Endothelial cell of umbilical vein (primary cell): ENCODE measurements at regions not wholly inside any gene's neighbourhood (a gene's known extent, or its start where the extent isn't known, plus 50 kb on each side); places are given as distances from the start of the nearest gene placed in this dataset.

Experiments
- BruUV-seq: library from RNA; stranded (reverse); fragments of 400-500 nt; replicated peaks from 2 replicates; lab custom pipeline; 2021; lab: Mats Ljungman, UMichigan
- CTCF ChIA-PET: fragments of 300-600, 350-600 bp; sonication (Branson Sonifier 250); formaldehyde crosslinking; loops from one replicate; lab custom pipeline; 2021; ENCODE audit warnings: antibody characterized with exemption, inconsistent platforms; lab: Charles Lee
- POLR2A ChIA-PET: fragments of 300-600, 350-600 bp; sonication (Branson Sonifier 250); formaldehyde crosslinking; loops from one replicate; lab custom pipeline; 2021; ENCODE audit warnings: antibody characterized with exemption, inconsistent platforms; lab: Charles Lee
- DNase-seq: peaks from one replicate; pipeline ENCODE4 v3.0.0-alpha.2; 2011; ENCODE audit warnings: low read depth, low spot score
- FAIRE-seq: peaks from 2 replicates; lab custom pipeline; 2011; peaks lifted over from hg19 to GRCh38; lab: Jason Lieb, UNC
- H2AFZ ChIP-seq: 2 replicates; pipeline ENCODE4 v1.6.0; 2012; ENCODE audit warnings: low read depth, low read length, control low read depth, inconsistent platforms
- H3K27ac ChIP-seq: 2 replicates; pipeline ENCODE4 v1.5.1; 2011; ENCODE audit warnings: low read depth, mild to moderate bottlenecking, control low read depth, low read length, moderate library complexity; ENCODE audit not compliant: insufficient read depth
- H3K27me3 ChIP-seq, 2 experiments: 2 replicates each; pipeline versions ENCODE4 v1.6.0 to v1.6.1; 2011; ENCODE audit warnings: low read length in 2 of 2, mixed read lengths in 1 of 2; ENCODE audit not compliant: control insufficient read depth in 2 of 2, insufficient read depth in 2 of 2
- H3K36me3 ChIP-seq, 2 experiments: 2 replicates in 1 of 2; 3 replicates in 1 of 2; pipeline ENCODE4 v1.5.1; 2011; ENCODE audit warnings: low read length in 2 of 2, mild to moderate bottlenecking in 1 of 2, moderate library complexity in 1 of 2; ENCODE audit not compliant: control insufficient read depth in 2 of 2, insufficient read depth in 2 of 2; ENCODE audit errors: extremely low read depth in 1 of 2
- H3K4me1 ChIP-seq: 3 replicates; pipeline ENCODE4 v1.5.1; 2011; ENCODE audit warnings: mild to moderate bottlenecking, low read length; ENCODE audit not compliant: control insufficient read depth, insufficient read depth; ENCODE audit errors: extremely low read depth
- H3K4me2 ChIP-seq: 2 replicates; pipeline ENCODE4 v1.6.1; 2011; ENCODE audit warnings: low read length, control low read depth, mixed read lengths; ENCODE audit not compliant: insufficient read depth
- H3K4me3 ChIP-seq, 3 experiments: fragments of 200-600 bp in 1 of 3; sonication (generic), shearing (Covaris generic) in 1 of 3; replicated peaks in 1 of 3; 2 replicates each; pipeline ENCODE4 v1.5.1; 2011 to 2016; ENCODE audit warnings: control low read depth in 3 of 3, low read length in 3 of 3, mild to moderate bottlenecking in 2 of 3, inconsistent platforms in 1 of 3, low read depth in 1 of 3, moderate library complexity in 1 of 3; ENCODE audit not compliant: insufficient read depth in 1 of 3
- H3K79me2 ChIP-seq: 2 replicates; pipeline ENCODE4 v1.6.0; 2012; ENCODE audit warnings: low read length, inconsistent platforms; ENCODE audit not compliant: control insufficient read depth, insufficient read depth
- H3K9ac ChIP-seq: replicated peaks from 2 replicates; pipeline ENCODE3; 2011; ENCODE audit warnings: low read length, control low read depth; ENCODE audit not compliant: insufficient read depth; ENCODE audit errors: extremely low read depth
- H3K9me1 ChIP-seq: replicated peaks from 3 replicates; pipeline ENCODE4 v1.6.0; 2011; ENCODE audit warnings: mild to moderate bottlenecking, low read length; ENCODE audit not compliant: control insufficient read depth, insufficient read depth; ENCODE audit errors: extremely low read depth
- H3K9me3 ChIP-seq: replicated peaks from 2 replicates; pipeline ENCODE4 v1.5.1; 2012; ENCODE audit warnings: low read length, inconsistent platforms; ENCODE audit not compliant: control insufficient read depth, insufficient read depth
- H4K20me1 ChIP-seq: replicated peaks from 2 replicates; pipeline ENCODE3; 2011; ENCODE audit warnings: mild to moderate bottlenecking, low read length; ENCODE audit not compliant: control insufficient read depth, insufficient read depth; ENCODE audit errors: extremely low read depth
- CTCF ChIP-seq, 2 donors: IDR thresholded peaks; 1 replicate in 1 of 2; 2 replicates in 1 of 2; pipeline ENCODE4 v1.5.1; 2011; ENCODE audit warnings: low read length in 2 of 2, mild to moderate bottlenecking in 2 of 2, moderate library complexity in 2 of 2, control low read depth in 1 of 2, inconsistent platforms in 1 of 2, low read depth in 1 of 2; ENCODE audit not compliant: insufficient read depth in 1 of 2; ENCODE audit errors: extremely low read depth in 1 of 2
- EZH2 ChIP-seq: IDR thresholded peaks from 2 replicates; pipeline ENCODE4 v1.6.1; 2012; ENCODE audit warnings: borderline replicate concordance, low read depth, mild to moderate bottlenecking, moderate library complexity, low read length, inconsistent platforms; ENCODE audit not compliant: severe bottlenecking
- FOS ChIP-seq: IDR thresholded peaks from 2 replicates; pipeline ENCODE4 v1.6.1; 2011; ENCODE audit warnings: mild to moderate bottlenecking, low read length, moderate library complexity, borderline replicate concordance; ENCODE audit not compliant: insufficient read depth
- GATA2 ChIP-seq: IDR thresholded peaks from 2 replicates; pipeline ENCODE4 v1.7.0; 2011; ENCODE audit warnings: low read depth, mild to moderate bottlenecking, moderate library complexity, mixed read lengths, low read length; ENCODE audit not compliant: insufficient read length, insufficient read depth
- JUN ChIP-seq: IDR thresholded peaks from 2 replicates; pipeline ENCODE4 v1.6.1; 2011; ENCODE audit warnings: borderline replicate concordance, low read depth; ENCODE audit not compliant: insufficient read length, insufficient read depth
- MAX ChIP-seq: IDR thresholded peaks from 2 replicates; pipeline ENCODE4 v1.6.1; 2011; ENCODE audit not compliant: insufficient read depth, insufficient read length
- MYC ChIP-seq: IDR thresholded peaks from one replicate; pipeline ENCODE4 v1.6.1; 2011; ENCODE audit warnings: mild to moderate bottlenecking, low read depth, low read length
- POLR2A ChIP-seq: IDR thresholded peaks from 2 replicates; pipeline ENCODE4 v1.6.1; 2012; ENCODE audit warnings: low read depth, mild to moderate bottlenecking, control low read depth, low read length
- POLR2AphosphoS5 ChIP-seq: IDR thresholded peaks from 2 replicates; pipeline ENCODE4 v1.6.1; 2012; ENCODE audit warnings: low read depth, mild to moderate bottlenecking, control low read depth, low read length, moderate library complexity; ENCODE audit not compliant: insufficient read depth
- dilution Hi-C: fragments of 300-500 bp; cut with MboI; formaldehyde crosslinking; loops from one replicate; pipeline ENCODE4 v1.15.0; 2019; ENCODE audit warnings: low sequenced_read_pairs; ENCODE audit not compliant: extremely low pct_ligation_motif_present
- intact Hi-C: fragments of 100-400 bp; cut with micrococcal nuclease; formaldehyde crosslinking; loops from one replicate; pipeline ENCODE4 v1.10.0; 2022

DNA sequence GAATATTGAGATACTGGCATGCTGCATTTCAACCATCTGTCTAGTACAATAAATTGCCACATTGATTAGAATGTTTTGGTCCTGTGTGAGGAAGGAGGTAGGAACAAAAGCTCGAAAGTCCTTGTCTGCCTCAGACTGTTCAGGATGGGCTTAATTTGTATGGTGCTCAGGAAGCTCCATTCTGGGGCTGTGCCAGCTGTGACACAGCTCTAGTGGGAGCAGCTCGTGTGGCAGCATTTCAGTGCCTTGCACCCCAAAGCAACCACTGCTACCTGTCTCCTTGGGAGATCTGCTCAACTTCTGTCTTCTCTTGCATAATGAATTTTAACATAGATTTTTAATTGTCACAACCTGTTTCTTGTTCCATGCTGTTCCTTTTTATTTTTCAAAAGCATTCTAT lies 144.4 kb upstream of the THUMPD2 start:
- CTCF ChIA-PET: interaction anchor here (1.3 to 3.7 kb wide), 2 partner anchors 9 to 631 kb away, joined by 4 to 23 read pairs; no protein-coding TSS in a partner anchor
- TF ChIP-seq MYC: no peak
- no peak for TF ChIP-seq MAX
- TF ChIP-seq GATA2: no peak
- no peak for TF ChIP-seq FOS
- TF ChIP-seq CTCF (IDR thresholded peaks at IDR 0.05; ENCODE audit: extremely low read depth in 1 of 2, insufficient read depth in 1 of 2, low read depth in 1 of 2, low read length in 2 of 2): no peak
- TF ChIP-seq POLR2AphosphoS5: no peak
- no peak for TF ChIP-seq EZH2
- TF ChIP-seq JUN: no peak
- no peak for TF ChIP-seq POLR2A
- BruUV-seq: no TSS peak

More for the DNA sequence above, 144.4 kb upstream of the THUMPD2 start:
- Histone ChIP-seq H3K4me2 (no peak overlapping the region), H3K4me3 (no peak overlapping the region), H3K27ac (no peak overlapping the region), H3K9me3 (no peaks in the 10 kb centered on the region), H3K36me3 (no peaks in the 10 kb centered on the region), H3K79me2 (no peaks in the 10 kb centered on the region), H3K27me3 (no peaks in the 10 kb centered on the region), H3K4me1 (no peaks in the 10 kb centered on the region), H3K9me1 (no peaks in the 10 kb centered on the region), H3K9ac (no peak overlapping the region), H4K20me1 (no peaks in the 10 kb centered on the region), H2AFZ (no peak overlapping the region)
- intact Hi-C loops: no loop called here
- POLR2A ChIA-PET: no interaction called here
- FAIRE-seq: no peak
- dilution Hi-C loops: no loop called here
- no peak for DNase-seq
